Heart left ventricle (tissue), 16 donors: ENCODE measurements at regions not wholly inside any gene's neighbourhood (a gene's known extent, or its start where the extent isn't known, plus 50 kb on each side); places are given as distances from the start of the nearest gene placed in this dataset.

ENCODE experiments used
- ATAC-seq, 4 donors: fragments of 200-7000 bp; cut with Tn5 transposase; one replicate each; pipeline ENCODE4 v1.9.1; 2020 to 2022; ENCODE audit warnings: moderate library complexity in 4 of 4, mild to moderate bottlenecking in 3 of 4, moderate number of reproducible peaks in 1 of 4
- DNase-seq, 5 donors: peaks; one replicate each; pipeline ENCODE4 v3.0.0-alpha.2; 2020
- H3K27ac ChIP-seq, 12 donors: fragments of 200-600 bp; sonication (generic) in 4 of 12; one replicate each; pipeline versions ENCODE4 v1.5.0 to v1.8.0; 2016 to 2022; ENCODE audit warnings: mild to moderate bottlenecking in 2 of 12
- H3K27me3 ChIP-seq, 9 donors: fragments of 200-600 bp; sonication (generic) in 2 of 9; one replicate each; pipeline versions ENCODE4 v1.5.1 to v1.8.0; 2016 to 2022; ENCODE audit warnings: mild to moderate bottlenecking in 3 of 9
- H3K36me3 ChIP-seq, 9 donors: fragments of 200-600 bp; sonication (generic) in 2 of 9; one replicate each; pipeline versions ENCODE4 v1.5.0 to v1.8.0; 2018 to 2022; ENCODE audit warnings: mild to moderate bottlenecking in 2 of 9
- H3K4me1 ChIP-seq, 12 donors: fragments of 200-600 bp; sonication (generic) in 4 of 12; one replicate each; pipeline versions ENCODE4 v1.5.0 to v1.8.0; 2016 to 2022; ENCODE audit warnings: mild to moderate bottlenecking in 3 of 12
- H3K4me3 ChIP-seq, 12 donors: fragments of 200-600 bp; sonication (generic) in 4 of 12; one replicate each; pipeline versions ENCODE4 v1.5.0 to v1.8.0; 2017 to 2022; ENCODE audit warnings: mild to moderate bottlenecking in 9 of 12, moderate library complexity in 4 of 12
- H3K9me3 ChIP-seq, 12 donors: fragments of 200-600 bp; sonication (generic) in 4 of 12; one replicate each; pipeline versions ENCODE4 v1.5.0 to v1.8.0; 2016 to 2022; ENCODE audit warnings: mild to moderate bottlenecking in 1 of 12
- CTCF ChIP-seq, 12 donors: fragments of 200-600 bp; sonication (generic) in 4 of 12; IDR thresholded peaks; one replicate each; pipeline versions ENCODE4 v1.5.0 to v1.8.0; 2018 to 2022; ENCODE audit warnings: antibody characterized with exemption in 12 of 12, mild to moderate bottlenecking in 5 of 12
- POLR2A ChIP-seq, 2 donors: fragments of 450-650 bp; IDR thresholded peaks; one replicate each; pipeline ENCODE4 v1.6.1; 2017; ENCODE audit warnings: antibody characterized with exemption in 2 of 2, mild to moderate bottlenecking in 2 of 2, moderate library complexity in 2 of 2
- WGBS, 4 donors: extraction: QIAGEN DNeasy Blood & Tissue Kit in 2 of 4; methylation state at CpG; one replicate each; pipeline versions ENCODE4 v1.1.5 to v1.1.7; 2013 to 2018; 5-methylcytosine and 5-hydroxymethylcytosine counted together
- intact Hi-C, 10 donors: fragments of 100-400 bp; cut with DNase I; formaldehyde crosslinking; loops; one replicate each; pipeline versions ENCODE4 v1.11.1 to v1.14.2; 2022
- donor health status: ischemic (EF 13 %, LVEDD 7.1; RV severe dilation, severe dysfunction).
- donor health status: healthy with polysubstance abuse.
- donor health status: DM: no; HTN: yes; CAD: no.
- donor health status: DM: no; HTN: no; CAD: no.
- donor health status: ischemic (EF 25% LVEDD 6.9; RV normal size, moderate dysfunction).
- donor health status: ischemic (EF 25% LVEDD 5.7; RV mildly dilated, moderate dysfunction).
- donor health status: healthy.
- donor health status: DM: yes; HTN: yes; CAD: no.
- donor health status: ischemic (EF 35%, LVEDD 5.7; RV mildly dilated, moderate dysfunction).
- donor health status: nonischemic (EF 11% LVEDD 7.7; RV severe dilation, severe dysfunction).
- donor health status: DM: yes; HTN: yes; CAD: no.
- donor health status: PGD.
- donor health status: ischemic (EF 29% LVEDD 5.4; RV normal size, mild dysfunction).
- donor health status: nonischemic (EF 23%, LVEDD 6.1; RV moderate dilation, normal function).

GRCh38 chr3:159766563-159767185 lies 222.0 kb upstream of the IL12A start:
- peaks cover 0 to 16% (median 0%) of the 10 kb centered on the region in 9 donors for H3K27me3 ChIP-seq
- no peak for ATAC-seq
- H3K36me3 ChIP-seq, result peaks cover 0 to 5% (median 0%) of the 10 kb centered on the region in 9 donors
- peak in 2 of 5 donors; percentile 24 to 25 for DNase-seq
- WGBS, 4 donors, result 80 to 84% (median 82%) methylated on average over 2 of the region's 2 CpGs
- no peak for TF ChIP-seq POLR2A (IDR thresholded peaks at IDR 0.05)
- peak; percentile 25 to 59 (median 40) for TF ChIP-seq CTCF (IDR thresholded peaks at IDR 0.05)
- H3K4me3 ChIP-seq, result peak overlapping the region in 10 of 12 donors; percentile 66 to 96 (median 90)
- H3K4me1 ChIP-seq, result peaks cover 0 to 49% (median 27%) of the 10 kb centered on the region in 12 donors
- intact Hi-C loops, result loop anchor here in 7 of 10 donors (2.0 to 10.0 kb wide), 9 partner anchors 36 to 152 kb away; no protein-coding TSS in a partner anchor
- H3K9me3 ChIP-seq, result no peaks in the 10 kb centered on the region
- H3K27ac ChIP-seq, result peak overlapping the region in 8 of 12 donors; percentile 95 to 100 (median 98)

GRCh38 chr3:159770998-159771397 lies 217.6 kb upstream of the IL12A start:
- ATAC-seq (no peak), DNase-seq (no peak)
- no peaks in the 10 kb centered on the region for H3K27me3 ChIP-seq
- H3K36me3 ChIP-seq, result peaks cover 0 to 5% (median 0%) of the 10 kb centered on the region in 9 donors
- peak overlapping the region in 1 of 12 donors; percentile 20 for H3K27ac ChIP-seq
- no peak for TF ChIP-seq CTCF (IDR thresholded peaks at IDR 0.05)
- TF ChIP-seq POLR2A (IDR thresholded peaks at IDR 0.05), result no peak
- no peak overlapping the region for H3K4me3 ChIP-seq
- intact Hi-C loops, result loop anchor here in 1 of 10 donors (1.0 kb wide), 1 partner anchor 17 kb away; no protein-coding TSS in a partner anchor
- WGBS, 4 donors, result 83 to 89% (median 84%) methylated on average over 2 of the region's 2 CpGs
- H3K4me1 ChIP-seq, result peaks cover 0 to 61% (median 21%) of the 10 kb centered on the region in 12 donors
- no peaks in the 10 kb centered on the region for H3K9me3 ChIP-seq

GRCh38 chr3:159771865-159772611 lies 216.6 kb upstream of the IL12A start:
- Histone ChIP-seq H3K27me3 (no peaks in the 10 kb centered on the region), H3K36me3 (peaks cover 0 to 5% (median 0%) of the 10 kb centered on the region in 9 donors), H3K4me3 (no peak overlapping the region), H3K27ac (no peak overlapping the region), H3K4me1 (peaks cover 0 to 61% (median 28%) of the 10 kb centered on the region in 12 donors), H3K9me3 (no peaks in the 10 kb centered on the region)
- DNase-seq (no peak), ATAC-seq (no peak)
- intact Hi-C loops, result loop anchor here in 1 of 10 donors (1.0 kb wide), 1 partner anchor 16 kb away; no protein-coding TSS in a partner anchor
- 94 to 98% (median 95%) methylated on average over 11 of the region's 11 CpGs for WGBS, 4 donors
- TF ChIP-seq POLR2A (IDR thresholded peaks at IDR 0.05), result no peak
- no peak for TF ChIP-seq CTCF (IDR thresholded peaks at IDR 0.05)

- H3K36me3 ChIP-seq, result peaks cover 0 to 5% (median 0%) of the 10 kb centered on the region in 9 donors
- no peaks in the 10 kb centered on the region for H3K27me3 ChIP-seq
- H3K27ac ChIP-seq, result peak overlapping the region in 2 of 12 donors; percentile 11 to 14
- WGBS, 4 donors, result 87 to 93% (median 91%) methylated on average over 3 of the region's 3 CpGs
- ATAC-seq (no peak), DNase-seq (no peak)
- intact Hi-C loops, result no loop called here
- no peak overlapping the region for H3K4me3 ChIP-seq
- H3K4me1 ChIP-seq, result peaks cover 0 to 52% (median 23%) of the 10 kb centered on the region in 12 donors
- TF ChIP-seq POLR2A (IDR thresholded peaks at IDR 0.05) (no peak), CTCF (IDR thresholded peaks at IDR 0.05) (no peak)
- no peaks in the 10 kb centered on the region for H3K9me3 ChIP-seq
These were observed 214.9 kb upstream of the IL12A start for GRCh38 chr3:159773706-159774105.
